ENCODE measurements at regions not wholly inside any gene's neighbourhood (a gene's known extent, or its start where the extent isn't known, plus 50 kb on each side); places are given as distances from the start of the nearest gene placed in this dataset.

- TF ChIP-seq, protein P1, sequence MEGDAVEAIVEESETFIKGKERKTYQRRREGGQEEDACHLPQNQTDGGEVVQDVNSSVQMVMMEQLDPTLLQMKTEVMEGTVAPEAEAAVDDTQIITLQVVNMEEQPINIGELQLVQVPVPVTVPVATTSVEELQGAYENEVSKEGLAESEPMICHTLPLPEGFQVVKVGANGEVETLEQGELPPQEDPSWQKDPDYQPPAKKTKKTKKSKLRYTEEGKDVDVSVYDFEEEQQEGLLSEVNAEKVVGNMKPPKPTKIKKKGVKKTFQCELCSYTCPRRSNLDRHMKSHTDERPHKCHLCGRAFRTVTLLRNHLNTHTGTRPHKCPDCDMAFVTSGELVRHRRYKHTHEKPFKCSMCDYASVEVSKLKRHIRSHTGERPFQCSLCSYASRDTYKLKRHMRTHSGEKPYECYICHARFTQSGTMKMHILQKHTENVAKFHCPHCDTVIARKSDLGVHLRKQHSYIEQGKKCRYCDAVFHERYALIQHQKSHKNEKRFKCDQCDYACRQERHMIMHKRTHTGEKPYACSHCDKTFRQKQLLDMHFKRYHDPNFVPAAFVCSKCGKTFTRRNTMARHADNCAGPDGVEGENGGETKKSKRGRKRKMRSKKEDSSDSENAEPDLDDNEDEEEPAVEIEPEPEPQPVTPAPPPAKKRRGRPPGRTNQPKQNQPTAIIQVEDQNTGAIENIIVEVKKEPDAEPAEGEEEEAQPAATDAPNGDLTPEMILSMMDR (IDR thresholded peaks at IDR 0.05) = no peak
- no peak for TF ChIP-seq POLR2A (IDR thresholded peaks at IDR 0.05)
Observed at GRCh38 chrX:150308532-150309157, 54.5 kb upstream of the MAMLD1 start.
